CD1c-positive myeloid dendritic cell (primary cell): ENCODE measurements at regions not wholly inside any gene's neighbourhood (a gene's known extent, or its start where the extent isn't known, plus 50 kb on each side); places are given as distances from the start of the nearest gene placed in this dataset.
A peak's percentile ranks its signal among the peaks of the same experiment; 100 is the strongest.

ENCODE experiments used
- DNase-seq: peaks from one replicate; pipeline ENCODE4 v3.0.0-alpha.2; 2016; ENCODE audit errors: extremely low spot score

DNA sequence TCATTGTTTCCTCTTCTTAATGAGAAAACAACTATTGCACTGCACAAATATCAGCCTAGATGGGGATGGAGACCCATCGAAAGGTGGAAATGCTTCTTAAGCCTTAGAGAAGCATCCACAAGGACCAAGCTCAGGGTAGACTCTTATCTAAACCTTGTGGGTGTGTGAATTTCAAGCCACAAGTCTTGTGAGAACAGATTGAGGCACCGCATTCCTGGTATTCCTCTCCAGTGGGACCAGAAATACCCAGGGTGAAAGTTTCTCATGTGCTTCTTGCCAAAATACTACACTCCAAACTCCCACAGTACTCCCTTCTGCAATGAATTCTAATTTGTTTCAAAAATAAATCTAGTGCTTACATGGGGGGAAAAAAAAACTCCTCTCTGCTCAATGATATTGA is 375.6 kb downstream of the PDGFC start:
- DNase-seq = no peak

DNA sequence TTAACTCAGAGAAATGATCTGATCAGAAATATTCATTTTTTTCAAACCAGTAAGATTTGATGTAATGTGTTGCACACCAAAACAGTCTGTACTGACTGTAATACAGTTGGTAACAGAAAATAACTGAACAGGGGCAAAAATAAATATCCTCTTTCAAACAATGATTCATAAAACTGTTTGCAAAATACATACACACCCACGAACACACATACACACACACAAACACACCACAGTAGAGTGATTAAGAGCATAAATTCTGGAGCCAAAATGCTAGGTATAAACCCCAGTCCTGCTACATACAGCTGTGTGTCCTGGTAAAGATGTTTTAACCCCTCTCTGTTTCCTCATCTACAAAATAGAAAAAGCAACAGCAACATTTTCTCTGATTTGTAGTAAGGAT is 376.6 kb downstream of the PDGFC start:
- no peak for DNase-seq

DNA sequence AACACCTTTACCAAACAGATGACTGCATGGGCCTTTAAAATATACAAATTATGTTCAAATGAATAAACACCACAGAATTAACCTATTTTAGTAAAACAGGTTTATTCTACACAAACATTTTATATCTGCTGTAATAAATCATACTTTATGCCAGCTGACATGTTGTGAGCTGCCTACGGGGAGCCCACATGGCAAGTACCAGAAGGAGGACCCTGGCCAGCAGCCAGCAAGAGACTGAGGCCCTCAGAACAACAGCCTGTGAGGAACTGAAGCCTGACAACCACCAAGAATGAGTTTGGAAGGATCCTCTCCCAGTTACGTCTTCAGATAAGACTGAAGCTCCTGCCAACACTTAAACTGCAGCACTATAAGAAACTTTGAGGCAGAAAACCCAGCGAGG is 377.0 kb downstream of the PDGFC start:
- peak; percentile 7 for DNase-seq

DNA sequence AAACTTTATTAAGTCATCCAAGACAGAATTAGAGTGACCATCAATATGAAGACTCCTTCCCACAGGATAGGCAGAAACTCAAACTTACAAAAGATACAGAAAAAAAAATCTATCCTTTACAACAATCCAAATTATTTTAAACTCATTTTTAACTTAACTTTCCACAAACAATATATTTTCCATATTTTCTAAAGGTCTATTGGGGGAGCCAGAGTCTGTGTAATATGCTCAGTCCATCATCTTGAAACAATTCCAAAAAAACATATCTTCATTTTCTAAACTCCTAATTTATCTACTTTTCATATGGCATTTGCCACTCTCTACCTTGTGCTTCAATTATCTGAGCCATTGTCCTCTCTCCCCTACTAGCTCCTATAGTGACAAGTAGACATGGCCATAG is 378.1 kb downstream of the PDGFC start:
- DNase-seq = no peak

DNA sequence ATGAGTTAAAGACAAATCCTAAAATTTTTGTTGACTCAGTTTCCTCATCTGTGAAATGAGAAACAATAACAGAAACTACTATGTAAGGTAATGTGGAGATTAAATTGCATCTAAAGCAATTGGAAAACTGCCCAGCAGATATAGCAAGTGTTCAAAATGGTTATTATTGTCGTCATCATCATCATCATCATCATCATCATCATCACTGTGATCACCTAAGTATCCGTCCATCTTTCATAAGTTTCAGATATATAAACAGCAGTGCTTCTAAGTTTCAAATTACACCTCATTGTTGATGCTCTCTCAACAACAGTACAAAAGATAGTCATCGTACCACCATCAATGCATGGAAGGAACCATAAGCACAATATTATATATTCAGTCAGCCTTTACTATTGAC is 379.9 kb downstream of the PDGFC start:
- DNase-seq = no peak

DNA sequence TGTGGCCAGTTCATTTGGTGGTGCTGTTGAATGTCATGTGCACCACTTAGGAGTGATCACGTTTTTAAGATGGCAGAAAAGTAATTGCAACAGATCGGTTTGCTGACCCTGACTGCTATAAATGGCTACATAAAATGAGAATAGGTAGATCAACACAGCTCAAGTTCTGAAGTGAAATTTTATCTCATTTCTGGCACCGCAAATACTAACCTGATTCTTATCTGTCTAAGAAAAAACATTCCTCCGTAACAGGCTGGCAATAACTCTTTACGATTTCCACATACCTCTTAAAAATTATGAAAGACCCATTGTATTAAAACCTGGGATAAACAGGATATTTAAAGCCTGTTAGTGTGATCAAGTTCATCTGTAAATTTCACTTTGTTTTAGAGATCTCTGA is 387.5 kb downstream of the PDGFC start:
- no peak for DNase-seq

DNA sequence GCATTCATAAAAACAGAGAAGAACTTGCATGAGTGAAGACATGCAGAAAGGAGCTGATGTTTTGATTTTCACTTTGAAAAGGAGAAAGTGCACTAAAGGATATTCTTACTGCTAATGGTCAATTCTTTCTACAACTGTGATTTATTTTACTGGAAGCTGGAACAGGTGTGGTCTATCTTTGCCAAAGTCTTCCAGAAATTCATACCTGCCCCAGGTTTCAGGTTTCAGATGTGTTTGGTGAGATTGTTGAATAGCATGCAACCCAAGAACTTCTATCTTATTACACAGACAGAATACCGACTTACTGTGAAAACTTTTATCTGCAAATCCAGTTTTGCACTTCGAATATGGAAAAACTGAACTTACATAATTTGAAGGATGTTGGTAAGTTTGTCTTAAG is 388.3 kb downstream of the PDGFC start:
- DNase-seq = no peak

DNA sequence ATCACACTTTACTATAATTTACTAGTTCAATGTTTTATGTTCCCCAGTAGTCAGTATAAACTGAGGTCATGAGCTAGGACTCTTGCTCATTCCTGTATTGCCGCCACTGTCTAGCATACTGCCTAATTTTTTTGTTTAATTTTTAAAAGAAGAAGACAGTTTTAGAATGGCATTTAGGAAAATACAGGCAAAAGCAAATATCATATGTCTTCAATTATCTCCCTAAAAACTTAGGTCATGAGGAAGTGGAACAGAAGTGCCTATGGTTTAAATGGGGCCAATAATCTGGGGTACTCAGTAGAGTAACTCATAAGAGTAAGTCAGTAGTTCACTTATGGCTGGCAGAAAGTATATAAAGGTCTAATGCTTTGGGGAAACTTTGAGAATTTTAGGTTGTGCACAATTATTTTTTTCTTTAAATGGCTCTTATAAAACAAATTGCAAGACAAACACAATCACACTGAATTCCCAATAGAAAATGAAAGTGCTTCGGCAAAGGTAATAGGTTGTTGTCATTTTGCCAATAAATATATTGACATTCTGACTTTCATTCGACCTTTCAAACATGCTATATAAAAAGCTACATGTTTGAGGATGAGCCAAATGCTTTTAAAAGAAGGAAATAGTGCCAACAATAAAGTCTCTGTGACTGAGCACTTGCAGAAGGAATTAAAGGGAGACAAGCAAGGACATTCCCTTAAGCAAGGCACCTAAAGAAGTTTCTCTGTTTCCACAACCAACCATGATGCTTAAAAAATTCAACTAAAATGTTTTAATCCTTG is 390.1 kb downstream of the PDGFC start:
- DNase-seq = no peak

DNA sequence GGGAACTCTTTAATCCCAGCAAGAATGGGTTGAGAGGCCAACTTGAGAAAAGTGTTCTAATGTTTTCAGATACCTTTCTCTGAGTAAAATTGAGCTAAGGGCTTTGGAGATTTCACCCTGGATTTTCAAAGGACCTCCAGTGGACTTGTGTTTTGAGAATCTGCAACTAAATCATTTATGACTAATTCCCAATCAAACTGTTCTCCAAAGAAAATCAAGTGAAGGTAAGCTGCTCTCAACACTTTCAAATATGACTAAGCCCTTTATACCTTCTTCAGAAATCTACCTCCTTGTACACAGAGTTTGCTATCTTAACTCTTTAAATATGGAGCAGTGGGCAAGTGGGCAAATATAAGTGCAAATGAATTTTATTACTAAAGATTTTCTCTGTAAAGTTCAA is 392.9 kb downstream of the PDGFC start:
- no peak for DNase-seq

DNA sequence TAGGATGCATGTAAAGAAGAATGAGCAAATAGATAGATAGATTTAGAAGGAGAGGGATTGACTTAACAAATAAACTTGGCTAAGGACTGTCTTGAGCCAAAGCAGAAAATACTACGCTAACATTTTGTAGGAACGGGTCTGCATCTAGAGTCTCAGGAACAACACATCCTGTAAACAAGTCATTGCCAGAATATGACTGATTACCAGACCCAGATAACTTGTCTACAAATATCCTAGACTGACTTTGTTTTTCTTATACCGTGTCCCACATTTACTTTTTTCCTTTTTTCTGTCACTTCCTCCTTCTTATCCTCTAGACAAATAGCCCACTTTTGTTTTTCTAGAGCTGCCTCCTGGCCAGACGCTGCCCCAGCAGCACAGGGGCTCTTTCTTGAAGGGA is 393.6 kb downstream of the PDGFC start:
- no peak for DNase-seq

DNA sequence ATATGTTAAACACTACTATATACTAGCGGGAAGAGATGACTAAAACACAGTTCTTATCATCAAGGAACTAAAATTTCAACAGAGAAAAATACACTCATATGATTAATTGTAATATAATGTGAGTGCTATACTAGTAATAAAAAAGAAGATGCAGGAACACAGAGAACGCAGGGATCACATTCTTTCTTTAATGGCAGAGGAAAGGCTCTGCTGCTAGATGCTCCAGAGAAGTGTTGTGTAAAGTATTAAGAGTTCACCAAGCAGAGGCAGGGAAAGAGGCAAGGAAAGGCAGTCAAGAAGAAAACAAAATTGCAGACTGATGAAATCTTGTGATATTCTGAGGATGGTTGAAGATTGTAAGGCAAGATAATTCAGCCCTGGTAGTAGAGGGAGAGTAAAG is 394.7 kb downstream of the PDGFC start:
- DNase-seq = no peak

DNA sequence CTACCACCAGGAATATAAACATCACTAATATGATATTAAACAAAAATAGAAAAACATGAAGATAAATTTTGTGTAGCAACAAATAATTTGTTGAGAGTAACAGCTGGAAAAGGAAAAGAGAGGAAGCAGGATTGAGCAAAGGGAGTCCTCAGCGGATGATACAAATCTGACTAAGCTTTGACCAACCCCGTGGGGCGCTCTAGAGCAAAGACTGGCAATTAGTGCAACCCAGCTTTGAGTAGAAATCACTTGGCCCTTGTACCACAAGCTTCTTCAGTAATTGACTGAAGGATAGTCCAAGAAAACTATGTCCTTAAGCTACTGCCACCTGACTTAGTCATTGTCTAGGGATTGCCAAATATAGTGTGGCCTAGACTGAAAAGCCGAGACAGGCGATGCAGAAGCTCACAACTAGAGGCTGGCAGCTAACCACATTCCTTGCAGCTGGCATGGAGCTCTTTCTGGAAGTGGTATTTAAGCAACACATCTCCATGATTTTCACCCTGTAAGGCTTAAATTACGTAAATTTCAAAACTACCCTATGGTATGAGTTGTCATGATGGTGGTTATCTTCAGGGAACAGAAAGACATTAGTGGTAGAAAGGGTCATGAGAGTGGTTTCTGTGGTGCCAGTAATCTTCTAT is 396.0 kb downstream of the PDGFC start:
- no peak for DNase-seq

DNA sequence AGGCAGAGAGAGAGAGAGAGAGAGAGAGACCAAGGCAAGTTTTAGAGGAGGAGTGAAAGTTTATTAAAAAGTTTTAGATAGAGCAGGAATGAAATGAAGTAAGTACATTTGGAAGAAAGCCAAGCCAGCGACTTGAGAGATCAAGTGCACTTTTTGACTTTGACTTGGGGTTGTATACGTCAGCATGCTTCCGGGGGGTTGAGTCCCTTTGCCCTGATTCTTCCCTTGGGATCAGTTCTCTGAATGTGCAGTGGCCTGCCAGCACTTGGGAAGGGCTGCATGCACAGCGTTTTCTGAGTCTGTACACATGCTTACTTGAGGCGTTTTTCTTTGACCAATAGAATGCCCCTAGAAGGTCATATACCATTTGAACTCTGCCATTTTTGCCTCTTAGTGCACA is 400.5 kb downstream of the PDGFC start:
- DNase-seq = no peak

DNA sequence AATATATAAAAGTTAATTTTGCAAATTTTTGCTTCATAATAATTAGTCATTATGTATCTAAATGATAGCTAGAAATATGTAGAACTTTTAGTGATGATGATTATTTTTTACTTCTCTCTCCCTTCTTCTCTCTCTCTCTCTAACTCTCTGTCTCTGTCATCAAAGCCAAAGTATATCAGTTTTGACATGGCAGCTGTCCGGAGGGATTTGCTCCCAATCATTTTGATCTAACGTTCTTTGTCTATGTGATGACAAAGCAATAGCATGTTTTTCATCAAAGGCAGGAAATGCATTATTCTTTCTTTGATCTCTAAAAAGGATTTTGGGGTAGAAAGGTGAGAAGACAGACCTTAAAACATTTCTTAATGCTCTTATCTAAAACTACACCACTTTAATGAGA is 402.1 kb downstream of the PDGFC start:
- DNase-seq = no peak

DNA sequence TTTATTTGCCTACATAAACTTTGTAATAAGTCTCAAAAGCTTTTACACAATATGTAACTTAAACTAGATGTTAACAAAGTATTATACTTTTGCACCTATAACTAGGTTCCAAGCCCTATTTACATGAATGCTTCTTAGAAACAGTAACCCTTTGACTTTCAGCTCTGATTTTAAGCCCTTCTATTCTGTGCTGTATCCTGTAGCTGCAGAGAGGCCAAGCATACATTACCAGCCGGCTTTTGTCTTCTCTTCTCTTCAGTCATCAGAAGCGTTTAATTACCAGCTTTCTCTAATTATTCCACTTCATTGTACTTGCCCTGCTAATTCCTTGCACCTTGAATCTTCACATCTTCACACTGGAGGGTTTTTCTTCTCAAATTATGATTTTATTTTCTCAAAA is 403.1 kb downstream of the PDGFC start:
- no peak for DNase-seq

DNA sequence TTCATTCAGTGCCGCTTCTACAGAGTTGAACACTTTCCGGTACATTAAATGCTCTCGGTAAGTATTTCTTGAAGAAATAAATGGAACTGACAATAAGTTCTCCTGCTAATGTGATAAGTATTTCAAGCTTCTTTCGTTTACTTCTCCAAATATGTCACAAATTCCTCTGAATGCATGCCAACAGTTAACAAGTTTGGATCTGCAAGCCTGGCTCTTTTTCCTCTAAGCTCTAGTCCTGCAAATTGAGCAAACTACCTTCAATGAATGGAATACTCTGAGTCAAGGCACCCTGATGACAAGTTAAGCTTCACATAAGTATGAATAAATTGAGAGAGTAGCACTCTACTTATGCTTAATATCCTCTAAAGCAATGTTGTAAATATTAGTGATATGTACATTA is 403.6 kb downstream of the PDGFC start:
- no peak for DNase-seq

DNA sequence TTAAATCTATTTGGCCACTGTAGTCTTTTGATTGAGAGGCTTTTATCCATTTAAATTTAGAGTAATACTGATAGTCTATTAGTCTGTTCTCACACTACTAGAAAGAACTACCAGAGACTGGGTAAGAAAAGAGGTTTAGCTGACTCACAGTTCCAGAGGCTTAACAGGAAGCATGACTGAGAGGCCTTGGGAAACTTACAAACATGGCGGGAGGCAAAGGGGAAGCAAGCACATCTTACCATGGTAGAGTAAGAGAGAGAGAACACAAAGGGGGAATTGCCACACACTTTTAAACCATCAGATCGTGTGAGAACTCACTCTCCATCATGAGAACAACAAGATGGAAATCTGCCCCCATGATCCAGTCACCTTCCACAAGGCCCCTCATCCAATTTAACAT is 410.9 kb downstream of the PDGFC start:
- peak; percentile 51 for DNase-seq

DNA sequence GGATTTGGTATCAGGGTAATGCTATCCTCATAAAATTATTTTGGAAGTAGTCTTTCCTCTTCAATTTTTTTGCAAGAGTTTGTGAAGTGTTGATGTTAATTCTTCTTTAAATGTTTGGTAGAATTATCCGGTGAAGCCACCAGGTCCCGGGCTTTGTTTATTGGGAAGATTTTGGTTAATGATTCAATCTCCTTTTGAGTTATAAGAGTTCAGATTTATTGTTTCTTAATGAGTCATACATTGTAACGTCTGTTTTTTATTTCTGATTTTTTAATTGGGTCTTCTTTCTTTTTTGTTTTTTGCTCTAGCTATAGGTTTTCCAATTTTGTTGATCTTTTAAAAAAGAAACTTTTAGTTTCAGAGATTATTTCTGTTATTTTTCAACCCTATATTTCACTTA is 412.3 kb downstream of the PDGFC start:
- no peak for DNase-seq

DNA sequence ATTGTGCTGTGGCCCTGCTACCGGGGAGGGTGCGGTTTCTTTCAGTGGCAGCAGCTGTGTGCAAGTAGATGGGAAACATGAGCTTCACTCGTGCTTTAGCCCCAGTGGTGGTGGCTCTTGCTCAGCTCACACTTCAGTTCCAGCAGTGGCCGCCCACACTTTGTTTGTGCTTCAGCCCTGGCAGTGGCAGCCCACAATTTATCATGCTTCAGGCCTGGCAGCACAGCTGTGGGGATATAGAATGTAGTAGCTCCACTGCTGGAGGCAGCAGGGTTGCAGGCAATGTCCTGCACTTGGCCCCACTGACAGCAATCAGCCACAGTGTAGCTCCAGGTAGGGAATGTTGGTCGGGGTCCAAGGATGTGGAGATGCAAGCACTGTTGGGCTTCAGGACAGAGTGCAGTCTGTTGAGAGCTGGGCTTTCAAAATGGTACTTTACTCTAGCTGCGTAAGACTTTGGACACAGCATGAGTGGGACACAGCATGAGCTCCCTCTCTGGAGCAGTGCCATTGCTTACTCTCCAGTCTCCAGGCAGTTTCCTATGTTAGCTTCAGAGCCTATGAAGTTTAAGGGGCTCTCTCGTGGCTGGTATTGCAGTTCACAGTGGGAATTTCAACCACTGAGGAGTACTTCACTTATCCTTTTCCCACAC is 413.1 kb downstream of the PDGFC start:
- no peak for DNase-seq

DNA sequence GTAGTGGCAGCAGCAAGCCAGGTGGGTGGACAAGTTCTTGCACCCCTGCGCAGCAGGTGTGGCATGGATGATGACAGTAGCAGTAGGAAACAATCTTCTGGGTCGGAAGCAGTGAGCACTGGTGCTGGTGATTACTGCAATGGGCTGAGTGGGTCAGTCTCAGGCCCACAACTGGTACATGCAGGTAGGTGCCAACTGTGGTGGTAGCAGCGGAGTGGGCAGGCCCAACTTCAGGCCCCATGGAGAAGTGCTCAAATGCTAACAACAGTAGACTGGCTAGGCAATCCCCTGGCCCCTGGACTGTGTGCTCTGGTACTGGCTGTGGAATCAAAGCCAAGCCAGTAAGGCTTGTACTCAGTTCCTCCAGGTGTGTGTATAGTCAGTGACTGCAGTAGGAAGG is 413.7 kb downstream of the PDGFC start:
- DNase-seq = no peak

DNA sequence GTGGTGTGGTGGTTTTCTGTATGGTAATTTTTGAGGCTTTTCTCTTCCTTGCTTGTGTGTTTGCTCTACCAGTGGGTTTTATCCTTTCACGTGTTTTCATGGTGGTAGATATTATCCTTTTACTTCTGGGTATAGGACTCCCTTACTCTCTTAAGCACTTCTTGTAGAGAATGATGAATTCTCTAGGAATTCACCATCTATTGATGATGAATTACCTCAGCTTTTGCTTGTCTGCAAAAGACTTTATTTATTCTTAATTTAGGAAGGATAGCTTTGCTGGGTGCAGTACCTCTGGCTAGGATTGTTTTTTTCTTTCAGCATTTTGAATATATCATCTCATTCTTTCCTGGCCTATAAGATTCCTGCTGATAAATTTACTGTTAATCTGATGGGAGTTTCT is 415.3 kb downstream of the PDGFC start:
- no peak for DNase-seq

DNA sequence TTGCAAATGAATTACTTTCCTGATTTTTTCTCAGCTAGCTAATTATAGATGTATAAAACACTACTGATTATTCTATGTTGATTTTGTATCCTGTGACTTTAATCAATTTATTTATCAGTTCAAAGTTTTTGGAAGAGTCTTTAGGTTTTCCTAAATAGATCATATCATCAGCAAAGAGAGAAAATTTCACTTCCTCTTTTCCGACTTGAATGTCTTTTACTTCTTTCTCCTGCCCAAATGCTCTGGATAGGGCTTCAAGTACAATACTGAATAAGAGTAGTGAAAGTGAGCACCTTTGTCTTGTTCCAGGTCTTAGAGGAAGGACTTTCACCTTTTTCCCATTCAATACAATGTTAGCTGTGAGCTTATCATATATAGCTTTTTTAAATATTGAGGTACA is 417.9 kb downstream of the PDGFC start:
- no peak for DNase-seq

DNA sequence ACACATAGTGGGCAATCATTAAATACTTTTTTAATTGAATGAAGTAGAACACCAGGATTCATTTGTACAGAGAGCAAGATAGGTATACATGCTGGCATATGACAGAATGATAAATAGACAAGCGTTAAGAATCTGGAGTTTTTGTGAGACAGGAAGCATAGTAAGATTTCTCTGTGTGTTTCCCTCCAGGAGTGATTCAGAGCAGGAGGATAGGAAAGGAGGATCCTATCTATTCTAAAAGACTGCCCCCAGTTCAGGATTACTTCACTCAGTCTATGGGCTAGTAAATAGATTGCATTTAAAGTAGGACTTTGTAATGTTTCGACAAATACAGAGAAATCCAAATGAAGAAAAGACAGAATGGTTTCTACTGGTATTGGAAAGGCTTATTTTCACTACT is 423.7 kb downstream of the PDGFC start:
- no peak for DNase-seq
